Iris pigment epithelial cell (primary cell): ENCODE measurements at regions not wholly inside any gene's neighbourhood (a gene's known extent, or its start where the extent isn't known, plus 50 kb on each side); places are given as distances from the start of the nearest gene placed in this dataset.
"Not testable (repeated sequence)": the region's sequence is repeated elsewhere in the genome, so short reads cannot be mapped to it uniquely, and the experiment has no call there.

Experiments used
- DNase-seq: peaks from one replicate; pipeline ENCODE4 v3.0.0-alpha.2; 2011; ENCODE audit warnings: low read depth

- DNase-seq, result no peak
These were observed 652.6 kb downstream of the DACH1 start for GRCh38 chr13:71214357-71214756.

DNA sequence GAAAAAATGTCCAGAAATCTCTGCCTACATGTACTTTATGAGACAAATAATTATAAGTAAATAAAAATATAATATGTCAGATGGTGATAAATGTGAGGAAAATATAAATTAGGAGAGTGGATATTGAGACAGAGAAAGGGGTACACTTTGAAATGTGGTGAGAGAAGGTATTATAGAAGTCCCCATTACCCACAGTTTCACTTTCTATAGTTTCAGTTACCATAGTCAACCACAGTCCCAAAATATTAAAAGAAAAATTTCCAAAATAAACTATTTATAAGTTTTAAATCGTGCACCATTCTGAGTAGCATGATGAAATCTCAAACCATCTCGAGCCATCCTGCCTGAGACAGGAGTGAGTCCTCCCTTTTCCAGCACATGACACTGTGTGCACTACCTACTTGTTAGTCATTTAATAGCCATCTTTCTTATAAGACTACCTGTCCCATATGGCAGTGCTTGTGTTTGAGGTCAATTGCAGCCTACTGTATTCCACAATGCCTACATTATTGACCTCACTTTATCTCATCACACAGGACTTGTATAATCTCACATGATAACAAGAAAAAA lies 653.7 kb downstream of the DACH1 start:
- no peak for DNase-seq

- no peak for DNase-seq
These were observed 656.1 kb downstream of the DACH1 start for GRCh38 chr13:71210861-71211260.

GRCh38 chr13:71209217-71209616 lies 657.8 kb downstream of the DACH1 start:
- DNase-seq, result no peak

- not testable (repeated sequence) for DNase-seq
These were observed 682.4 kb downstream of the DACH1 start for GRCh38 chr13:71184583-71184982.

GRCh38 chr13:71183352-71183751 lies 683.7 kb downstream of the DACH1 start:
- DNase-seq, result not testable (repeated sequence)

DNA sequence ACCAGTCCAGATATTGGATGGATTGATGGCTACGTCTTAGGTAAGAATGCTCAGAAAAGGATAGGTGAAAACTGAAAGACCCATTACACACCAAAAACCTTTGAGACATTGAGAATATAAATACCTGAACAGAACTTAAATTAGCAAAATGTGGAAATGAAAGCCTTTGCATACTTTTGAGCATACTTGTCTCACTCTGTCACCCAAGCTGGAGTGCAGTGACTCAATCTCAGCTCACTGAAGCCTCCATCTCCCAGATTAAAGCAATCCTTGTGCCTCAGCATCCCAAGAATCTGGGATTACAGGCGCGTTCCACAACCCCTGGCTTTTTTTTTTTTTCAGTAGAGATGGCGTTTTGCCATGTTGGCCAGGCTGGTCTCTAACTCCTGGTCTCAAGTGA lies 695.3 kb downstream of the DACH1 start:
- no peak for DNase-seq

GRCh38 chr13:71169180-71169579 lies 697.8 kb downstream of the DACH1 start:
- no peak for DNase-seq

GRCh38 chr13:71156550-71156949 lies 710.5 kb downstream of the DACH1 start:
- no peak for DNase-seq

GRCh38 chr13:71149498-71150363 lies 717.3 kb downstream of the DACH1 start:
- DNase-seq, result no peak

- no peak for DNase-seq
These were observed 718.0 kb downstream of the DACH1 start for GRCh38 chr13:71149046-71149445.

DNA sequence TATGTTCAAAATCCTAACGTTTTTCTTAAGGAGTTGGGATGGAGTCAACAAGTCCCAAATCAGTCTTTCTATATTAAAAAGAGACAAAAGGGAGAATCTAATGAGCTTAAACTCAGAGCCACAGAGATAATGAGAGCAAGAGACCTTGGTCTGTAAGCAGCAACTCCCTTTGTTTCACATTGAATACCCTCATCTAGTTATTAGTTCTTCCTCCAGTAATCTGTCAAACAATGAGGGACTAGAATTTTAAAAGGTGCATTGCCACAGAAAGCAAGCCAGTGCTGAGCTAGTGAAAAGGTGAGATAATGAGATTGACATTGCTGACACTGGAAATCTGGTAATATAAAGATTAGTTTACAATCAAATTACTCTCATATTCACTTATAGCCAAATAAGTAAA lies 718.6 kb downstream of the DACH1 start:
- DNase-seq, result no peak

GRCh38 chr13:71144883-71145282 lies 722.1 kb downstream of the DACH1 start:
- DNase-seq, result no peak

DNA sequence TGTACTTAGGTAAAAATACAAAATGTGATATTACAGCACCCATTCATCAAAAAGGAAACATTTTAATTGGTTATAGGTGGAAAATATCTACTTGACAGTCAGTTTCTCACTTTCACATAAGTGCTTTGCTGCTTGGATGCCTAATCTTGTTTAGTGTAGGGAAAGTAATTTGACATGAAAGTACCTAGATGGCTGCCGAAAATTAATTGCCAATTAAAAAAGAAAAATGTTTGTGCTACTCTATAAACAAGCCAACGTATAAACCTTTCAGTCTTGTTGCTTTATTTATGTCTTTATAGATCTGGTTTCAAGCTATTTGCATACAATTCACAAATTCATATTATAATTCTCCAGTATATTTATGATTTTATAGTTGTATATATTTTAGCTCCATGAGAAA lies 729.9 kb downstream of the DACH1 start:
- DNase-seq, result no peak

DNA sequence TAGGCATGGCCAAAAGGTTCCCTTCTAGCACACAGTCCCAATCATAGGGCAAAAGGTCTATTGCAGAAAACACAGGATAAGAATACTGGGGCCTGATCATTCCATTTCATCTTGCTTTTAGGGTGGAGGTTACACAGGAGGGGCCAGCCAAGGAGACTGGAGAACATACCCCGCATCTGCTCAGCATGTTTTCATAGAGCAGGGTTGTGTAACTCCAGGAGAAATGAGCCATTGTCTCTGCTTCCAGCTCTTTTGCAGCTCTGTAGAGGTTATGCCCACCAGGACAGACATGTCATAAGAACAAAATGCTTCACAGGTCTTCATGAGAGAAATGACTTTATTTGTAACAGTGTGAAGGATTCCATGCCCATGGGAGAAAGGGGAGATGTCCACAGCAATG lies 742.8 kb downstream of the DACH1 start:
- no peak for DNase-seq

DNA sequence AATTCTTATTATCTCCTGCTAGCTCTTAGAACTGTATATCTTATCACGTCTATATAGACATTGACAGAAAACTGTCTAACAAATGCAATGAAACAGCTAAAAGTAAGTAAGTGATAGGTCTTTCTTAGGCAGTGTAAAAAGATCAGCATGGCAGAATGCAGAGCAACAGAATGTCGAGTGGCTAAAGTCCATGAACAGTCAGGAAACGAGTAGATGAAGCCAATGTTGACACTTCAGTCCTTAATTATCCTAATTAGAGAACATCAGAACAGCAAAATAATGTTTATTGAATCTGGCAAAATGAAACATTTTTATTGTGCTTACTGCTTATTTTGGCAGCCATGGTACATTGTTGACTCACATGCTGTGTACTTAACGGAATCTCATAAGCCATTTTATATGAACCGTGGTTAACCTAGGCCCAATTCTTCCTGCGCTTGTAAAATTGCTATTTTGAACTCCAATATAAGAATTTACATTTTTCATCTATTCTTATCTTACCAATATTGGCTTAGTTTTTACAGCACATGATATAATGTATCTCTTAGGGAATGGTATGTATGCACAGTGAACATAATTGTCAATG lies 748.1 kb downstream of the DACH1 start:
- DNase-seq, result no peak

DNA sequence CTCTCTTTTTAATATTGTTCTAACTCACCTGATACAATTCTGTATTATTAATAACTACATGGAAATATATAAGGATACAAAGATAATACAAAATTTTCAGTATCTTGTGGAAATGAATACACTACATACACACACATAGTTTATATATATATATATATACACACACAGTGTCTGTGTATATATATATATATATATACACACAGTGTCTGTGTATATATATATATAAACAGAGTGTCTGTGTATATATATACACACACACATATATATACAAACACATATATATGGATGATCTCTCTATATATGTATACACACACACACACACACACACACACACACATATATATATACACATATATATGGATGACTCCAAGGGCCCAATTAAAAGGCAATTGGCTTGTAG lies 749.1 kb downstream of the DACH1 start:
- DNase-seq, result no peak

GRCh38 chr13:71115301-71115700 lies 751.7 kb downstream of the DACH1 start:
- no peak for DNase-seq

DNA sequence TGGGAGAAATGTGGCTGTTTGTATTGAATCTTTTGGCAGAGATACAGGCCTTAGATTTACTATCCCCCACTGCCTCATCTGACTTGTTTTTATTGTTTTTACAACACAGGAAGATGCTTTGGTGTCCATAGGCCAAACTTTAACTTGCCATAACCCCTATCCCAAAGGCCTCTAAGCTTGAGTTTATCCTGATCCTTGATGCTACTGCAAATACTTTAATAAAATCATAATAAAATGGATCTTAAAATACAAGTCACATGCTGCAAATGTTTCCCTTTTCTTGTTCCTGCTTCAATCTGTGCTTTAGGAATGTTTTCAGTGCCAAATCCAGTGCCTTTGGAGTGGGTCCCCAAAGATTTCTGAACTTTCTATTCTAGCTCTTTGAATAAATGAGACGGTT lies 770.6 kb downstream of the DACH1 start:
- no peak for DNase-seq

DNA sequence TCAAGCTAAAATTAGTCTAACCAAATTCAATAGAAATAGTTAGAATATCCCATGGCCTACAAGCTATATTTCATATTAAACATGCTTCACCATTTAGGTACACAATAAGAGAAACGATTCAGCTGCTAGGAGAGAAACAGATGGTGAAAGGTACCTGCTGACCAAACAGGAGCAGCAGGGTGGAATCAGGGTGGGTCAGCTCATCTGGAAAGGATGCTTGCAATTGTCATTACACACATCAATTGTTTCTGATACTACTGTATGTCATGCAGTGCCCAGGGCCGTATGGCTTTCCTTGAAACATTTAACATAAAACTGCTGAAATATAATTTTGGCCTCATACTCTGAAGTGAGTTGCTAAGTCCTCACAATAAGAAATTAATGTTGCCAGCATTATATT lies 776.0 kb downstream of the DACH1 start:
- no peak for DNase-seq

DNA sequence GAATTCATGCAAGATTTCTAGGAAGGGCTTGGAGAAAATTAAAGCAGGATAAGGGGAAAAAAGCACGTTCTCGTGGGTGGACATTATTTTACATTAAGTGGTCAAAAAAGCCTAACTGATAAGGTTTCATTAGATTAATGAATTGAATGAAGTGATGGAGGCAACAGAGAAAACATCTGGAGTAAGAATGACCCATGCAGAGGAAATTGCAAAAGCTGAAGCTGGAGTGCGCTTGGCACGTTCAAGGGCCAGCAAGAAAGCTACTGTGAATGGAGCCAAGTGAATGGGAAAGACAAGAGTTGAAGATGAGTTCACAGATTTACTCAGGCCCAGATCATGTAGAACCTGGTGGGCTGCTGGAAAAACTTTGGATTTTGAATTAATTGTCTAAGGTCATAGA lies 777.9 kb downstream of the DACH1 start:
- no peak for DNase-seq

DNA sequence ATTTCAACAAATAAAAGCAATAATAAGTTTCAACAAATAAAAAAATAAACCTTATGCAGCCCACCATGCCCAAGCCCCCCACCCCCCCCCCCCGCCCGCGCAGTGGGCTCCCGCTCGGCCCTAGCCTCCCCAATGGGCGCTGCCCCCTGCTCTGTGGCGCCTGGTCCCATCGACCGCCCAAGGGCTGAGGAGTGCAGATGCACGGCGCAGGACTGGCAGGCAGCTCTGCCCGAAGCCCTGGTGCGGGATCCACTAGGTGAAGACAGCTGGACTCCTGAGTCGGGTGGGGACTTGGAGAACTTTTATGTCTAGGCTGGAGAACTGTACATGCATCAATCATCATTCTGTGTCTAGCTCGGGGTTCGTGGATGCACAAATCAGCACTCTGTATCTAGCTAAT lies 779.6 kb downstream of the DACH1 start:
- no peak for DNase-seq

DNA sequence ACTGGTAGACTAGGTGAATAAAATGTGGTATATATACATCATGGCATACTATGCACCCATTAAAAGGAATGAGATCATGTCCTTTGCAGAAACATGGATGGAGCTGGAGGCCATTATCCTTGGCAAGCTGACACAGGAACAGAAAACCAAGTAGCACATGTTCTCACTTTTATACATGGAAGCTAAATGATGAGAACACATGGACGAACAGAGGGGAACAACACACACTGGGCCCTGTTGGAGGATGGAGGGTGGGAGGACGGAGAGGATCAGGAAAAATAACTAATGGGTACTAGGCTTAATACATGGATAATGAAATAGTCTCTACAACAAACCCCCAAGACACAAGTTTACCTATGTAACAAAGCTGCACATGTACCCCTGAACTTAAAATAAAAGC lies 780.0 kb downstream of the DACH1 start:
- no peak for DNase-seq

GRCh38 chr13:71082631-71083030 lies 784.4 kb downstream of the DACH1 start:
- no peak for DNase-seq
